GM19099 (cell line): ENCODE measurements at regions not wholly inside any gene's neighbourhood (a gene's known extent, or its start where the extent isn't known, plus 50 kb on each side); places are given as distances from the start of the nearest gene placed in this dataset.

Experiments
- POLR2A ChIP-seq: IDR thresholded peaks from 3 replicates; pipeline ENCODE4 v1.6.1; 2011; ENCODE audit warnings: low read depth; ENCODE audit not compliant: insufficient read length; ENCODE audit errors: extremely low read depth

DNA sequence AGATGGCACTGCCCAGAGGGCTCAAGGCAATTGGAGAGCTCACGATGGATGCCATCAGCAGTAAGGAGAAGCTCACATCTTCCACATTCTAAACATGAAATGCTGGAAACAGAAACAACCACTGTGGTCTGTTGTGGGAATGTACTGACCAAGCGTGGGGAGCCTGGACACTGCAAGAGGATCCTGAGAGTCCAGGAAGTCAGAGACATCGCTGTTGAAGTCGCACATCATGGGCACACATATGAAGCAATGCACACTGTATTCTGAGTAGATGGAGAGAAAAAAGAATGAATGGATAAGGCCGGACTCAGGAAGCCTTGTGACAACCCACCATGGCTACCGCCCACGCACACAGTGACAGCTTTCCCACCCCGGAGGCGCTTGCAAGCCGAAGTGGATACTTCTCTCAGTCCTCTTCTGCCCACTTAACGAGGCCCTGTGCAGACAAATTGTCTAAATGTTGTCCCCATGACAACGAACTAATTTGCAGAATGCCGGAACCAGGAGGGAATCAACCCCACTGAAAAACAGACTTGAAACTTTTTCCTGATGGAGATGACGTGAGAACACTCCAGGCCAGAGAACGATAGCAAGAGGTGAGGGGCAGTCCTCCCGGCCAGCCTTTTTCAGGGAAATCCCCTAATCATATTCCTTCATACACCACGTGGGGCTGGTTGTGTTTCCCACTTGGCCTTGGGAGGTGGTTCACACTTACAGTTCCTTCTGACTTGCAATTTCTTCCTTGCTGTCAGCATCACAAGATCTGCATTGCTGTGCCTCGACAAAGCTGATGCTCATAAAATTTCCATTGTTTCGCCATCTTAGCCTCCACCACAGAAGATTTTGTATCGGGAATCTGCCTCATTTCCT, 109.6 kb upstream of the SERP2 start:
- no peak for TF ChIP-seq POLR2A

GRCh38 chr13:44266305-44266704, 107.3 kb upstream of the SERP2 start:
- TF ChIP-seq POLR2A = no peak

DNA sequence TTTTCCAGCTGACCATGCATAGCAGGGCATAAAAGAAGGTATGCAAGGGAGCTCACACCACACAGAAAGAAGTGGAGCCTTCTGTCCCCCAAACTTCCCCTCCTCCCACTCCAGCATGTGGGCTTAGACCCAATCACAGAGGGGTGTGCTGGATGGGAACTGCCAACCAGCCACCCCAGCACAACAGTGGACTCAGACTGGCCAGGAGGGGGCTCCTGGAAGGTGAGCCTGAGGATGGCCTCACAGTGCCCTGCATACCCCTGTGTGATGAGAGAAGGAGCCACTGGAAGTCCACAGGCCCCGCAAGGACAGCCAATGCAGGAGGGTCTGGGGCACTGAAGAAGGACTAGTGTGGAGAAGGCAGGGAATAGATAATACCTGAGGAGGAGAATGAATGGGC, 106.9 kb upstream of the SERP2 start:
- no peak for TF ChIP-seq POLR2A

GRCh38 chr13:44267203-44267602, 106.4 kb upstream of the SERP2 start:
- no peak for TF ChIP-seq POLR2A

DNA sequence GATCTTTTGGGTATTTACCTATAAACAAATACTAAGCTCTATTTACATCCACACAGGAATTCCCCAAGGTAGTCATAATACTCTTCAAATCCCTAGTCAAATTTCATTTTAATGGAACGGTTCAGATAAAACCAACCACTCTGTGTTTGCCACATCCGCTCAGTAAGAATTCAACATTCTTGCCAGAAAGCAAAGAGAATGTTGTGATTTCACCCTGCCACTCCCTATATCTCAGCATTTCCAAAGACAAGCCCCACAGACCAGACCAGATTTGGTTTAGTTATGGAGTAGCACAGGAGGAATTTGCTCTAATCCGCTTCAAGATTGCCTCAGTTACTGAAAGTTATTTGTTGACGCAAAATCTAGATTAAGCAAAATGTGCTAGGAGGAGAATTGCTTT, 105.6 kb upstream of the SERP2 start:
- no peak for TF ChIP-seq POLR2A

GRCh38 chr13:44268980-44269379, 104.6 kb upstream of the SERP2 start:
- TF ChIP-seq POLR2A = no peak

DNA sequence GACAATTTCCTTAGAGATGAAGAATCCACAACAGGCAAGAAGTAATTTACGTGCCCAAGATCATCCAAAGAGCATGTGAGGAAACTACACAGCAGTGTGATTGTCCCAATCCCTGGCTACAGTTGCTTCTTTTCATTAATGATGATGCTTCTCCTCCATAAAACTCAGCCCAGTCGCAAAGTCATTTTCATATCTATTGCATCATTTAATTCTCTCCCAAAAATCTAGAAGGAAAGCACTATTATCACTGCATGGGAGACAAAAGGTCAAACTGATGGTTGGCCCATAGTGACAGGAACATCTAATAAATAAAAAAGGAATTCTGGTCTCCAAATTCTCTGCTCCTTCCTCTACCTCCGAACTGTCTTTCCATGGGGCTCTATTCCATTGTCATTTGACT, 103.5 kb upstream of the SERP2 start:
- no peak for TF ChIP-seq POLR2A

GRCh38 chr13:44271031-44271455, 102.6 kb upstream of the SERP2 start:
- TF ChIP-seq POLR2A = no peak

GRCh38 chr13:44271473-44271872, 102.2 kb upstream of the SERP2 start:
- no peak for TF ChIP-seq POLR2A

DNA sequence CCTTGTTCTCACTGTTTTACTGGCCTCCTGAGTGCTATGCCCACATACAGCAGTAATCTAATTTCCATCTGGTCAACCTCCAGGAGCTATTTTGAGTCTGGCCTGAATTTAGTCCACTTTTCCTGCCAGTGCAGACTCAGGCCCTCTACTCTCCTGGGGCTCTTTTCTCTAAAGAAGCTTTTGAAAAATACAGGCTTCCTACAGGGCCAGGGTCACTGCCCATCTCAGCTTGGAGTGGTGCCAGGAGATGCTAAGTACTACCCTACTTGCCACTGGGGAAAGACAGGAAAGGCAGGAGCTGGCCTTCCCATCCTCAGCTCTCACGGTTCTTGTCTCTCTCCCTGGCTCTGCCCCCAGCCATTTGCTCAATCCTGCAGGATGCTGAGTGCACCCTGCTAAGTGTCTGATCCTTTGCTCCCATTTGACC, 101.7 kb upstream of the SERP2 start:
- TF ChIP-seq POLR2A = no peak

GRCh38 chr13:44272692-44273091, 100.9 kb upstream of the SERP2 start:
- TF ChIP-seq POLR2A = no peak

- TF ChIP-seq POLR2A = no peak
These were observed 100.4 kb upstream of the SERP2 start for GRCh38 chr13:44273216-44273615.

- no peak for TF ChIP-seq POLR2A
These were observed 99.4 kb upstream of the SERP2 start for GRCh38 chr13:44273991-44274770.

- no peak for TF ChIP-seq POLR2A
These were observed 98.8 kb upstream of the SERP2 start for GRCh38 chr13:44274771-44275205.

DNA sequence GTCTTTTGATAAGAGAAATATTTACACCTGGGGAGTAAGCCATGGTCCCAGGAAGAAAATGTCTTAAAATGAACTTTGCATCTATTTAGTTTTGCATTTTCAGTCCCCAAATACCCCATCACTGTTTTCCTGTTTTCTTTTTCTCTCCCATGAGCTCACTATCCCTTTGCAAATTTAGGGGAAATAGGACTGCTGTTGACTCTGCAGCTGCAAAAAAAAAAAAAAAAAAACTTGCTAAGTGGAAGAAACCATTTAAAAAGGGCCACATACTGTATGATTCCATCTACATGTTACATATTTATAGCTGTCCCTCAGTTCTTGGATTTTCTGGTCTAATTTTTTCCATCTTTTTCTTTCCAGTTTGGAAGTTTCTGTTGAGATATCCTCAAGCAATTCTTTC, 98.2 kb upstream of the SERP2 start:
- no peak for TF ChIP-seq POLR2A

DNA sequence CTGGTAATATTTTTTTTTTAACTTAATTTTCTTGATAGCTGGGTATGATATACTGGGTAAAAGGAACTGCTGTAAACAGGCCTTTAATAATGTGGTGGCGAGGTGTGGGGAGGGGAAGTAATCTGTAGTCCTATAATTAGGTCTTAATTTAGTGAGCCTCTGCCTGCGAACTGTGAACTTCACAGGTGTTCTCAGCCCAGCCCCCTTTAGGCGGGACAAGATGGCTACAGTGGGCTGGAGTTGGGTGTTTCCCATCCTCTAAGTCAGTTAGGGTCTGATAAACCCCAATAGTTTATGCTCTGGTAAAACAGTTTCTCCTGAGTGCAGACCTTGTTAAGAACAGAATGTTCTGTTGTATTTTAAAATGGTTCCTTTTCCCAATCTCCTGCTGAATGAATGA, 97.6 kb upstream of the SERP2 start:
- no peak for TF ChIP-seq POLR2A

DNA sequence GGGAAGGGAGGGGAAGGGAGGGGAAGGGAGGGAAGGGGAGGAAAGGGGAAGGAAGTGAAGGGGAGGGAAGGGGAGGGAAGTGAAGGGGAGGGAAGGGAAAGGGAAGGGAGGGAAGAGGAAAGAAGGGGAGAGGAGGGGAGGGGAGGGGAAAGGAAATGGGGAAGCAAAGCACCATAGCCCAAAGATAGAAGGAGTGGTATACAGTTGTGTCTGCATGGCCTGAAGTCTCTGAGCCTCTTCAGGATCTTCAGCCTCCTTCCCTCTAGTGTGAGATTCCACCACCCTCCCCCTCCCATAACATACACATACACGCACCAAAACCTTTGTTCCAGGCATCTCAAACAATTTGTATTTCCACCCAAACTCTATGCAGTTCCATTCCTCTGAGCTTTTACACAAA, 96.2 kb upstream of the SERP2 start:
- no peak for TF ChIP-seq POLR2A

DNA sequence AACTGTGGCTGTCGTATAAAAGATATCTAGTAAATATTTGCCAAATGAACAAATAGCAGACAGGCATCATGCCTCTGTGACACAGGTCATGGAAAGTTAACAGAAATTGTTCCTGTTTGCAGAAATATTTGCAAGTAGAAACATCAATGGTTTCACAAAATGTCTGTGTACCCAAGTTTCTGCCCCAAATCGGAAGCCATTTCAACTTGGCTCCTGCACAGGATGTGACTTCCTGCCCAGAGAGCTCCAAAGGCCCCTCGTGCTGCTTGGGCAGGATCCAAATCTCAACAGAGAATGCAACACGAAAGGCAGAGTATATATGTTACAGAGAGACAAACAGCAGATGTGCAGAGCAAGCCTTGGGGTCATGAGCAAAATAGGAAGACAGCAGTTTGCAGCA, 95.5 kb upstream of the SERP2 start:
- no peak for TF ChIP-seq POLR2A
